ENCODE measurements at regions not wholly inside any gene's neighbourhood (a gene's known extent, or its start where the extent isn't known, plus 50 kb on each side); places are given as distances from the start of the nearest gene placed in this dataset.
A peak's percentile ranks its signal among the peaks of the same experiment; 100 is the strongest.

- TF ChIP-seq CTCF (IDR thresholded peaks at IDR 0.05; ENCODE audit: low read depth, low read length, poor library complexity, severe bottlenecking) (peak; percentile 50), EZH2phosphoT487 (IDR thresholded peaks at IDR 0.05; ENCODE audit: borderline replicate concordance, low read length) (no peak)
Measured at GRCh38 chr20:40966103-40966502, 62.5 kb upstream of the TOP1 start.
